DND-41 (cell line): ENCODE measurements at regions not wholly inside any gene's neighbourhood (a gene's known extent, or its start where the extent isn't known, plus 50 kb on each side); places are given as distances from the start of the nearest gene placed in this dataset.
"Not testable (repeated sequence)": the region's sequence is repeated elsewhere in the genome, so short reads cannot be mapped to it uniquely, and the experiment has no call there.

Experiments used
- ATAC-seq: fragments of 200-7000 bp; cut with Tn5 transposase; 3 replicates; pipeline ENCODE4 v1.9.1; 2021; ENCODE audit warnings: low read depth; ENCODE audit not compliant: insufficient read depth
- DNase-seq: peaks from one replicate; pipeline ENCODE4 v3.0.0-alpha.2; 2020
- H2AFZ ChIP-seq: 2 replicates; pipeline ENCODE4 v1.6.0; 2012; ENCODE audit warnings: low read depth, low read length
- H3K27ac ChIP-seq: 2 replicates; pipeline ENCODE4 v1.5.1; 2012; ENCODE audit warnings: low read length, inconsistent platforms
- H3K27me3 ChIP-seq: fragments of 200-600 bp; sonication (generic); 2 replicates; pipeline ENCODE4 v1.6.0; 2012; ENCODE audit warnings: low read length, mild to moderate bottlenecking, inconsistent platforms; ENCODE audit not compliant: insufficient read depth, poor library complexity
- H3K36me3 ChIP-seq: 2 replicates; pipeline ENCODE4 v1.5.1; 2012; ENCODE audit warnings: low read length, inconsistent platforms; ENCODE audit not compliant: insufficient read depth
- H3K4me1 ChIP-seq: 2 replicates; pipeline ENCODE4 v1.5.1; 2012; ENCODE audit warnings: mild to moderate bottlenecking, low read length; ENCODE audit not compliant: insufficient read depth
- H3K4me2 ChIP-seq: 2 replicates; pipeline ENCODE4 v1.6.0; 2012; ENCODE audit warnings: mild to moderate bottlenecking, moderate library complexity, low read length, inconsistent platforms; ENCODE audit not compliant: insufficient read depth
- H3K4me3 ChIP-seq, 2 experiments: fragments of 200-600 bp in 1 of 2; shearing (Covaris generic) in 1 of 2; 2 replicates each; pipeline ENCODE4 v1.5.1; 2012 to 2016; ENCODE audit warnings: inconsistent platforms in 2 of 2, low read length in 2 of 2, mild to moderate bottlenecking in 2 of 2, low read depth in 1 of 2, moderate library complexity in 1 of 2
- H3K79me2 ChIP-seq: 2 replicates; pipeline ENCODE4 v1.6.0; 2012; ENCODE audit warnings: low read length, inconsistent platforms; ENCODE audit not compliant: insufficient read depth
- H3K9ac ChIP-seq: 2 replicates; pipeline ENCODE4 v1.6.0; 2012; ENCODE audit warnings: low read depth, mild to moderate bottlenecking, inconsistent platforms, low read length, moderate library complexity
- H3K9me3 ChIP-seq: 2 replicates; pipeline ENCODE4 v1.5.1; 2012; ENCODE audit warnings: low read length, moderate library complexity, mild to moderate bottlenecking, inconsistent platforms; ENCODE audit not compliant: insufficient read depth, severe bottlenecking
- H4K20me1 ChIP-seq: 2 replicates; pipeline ENCODE4 v1.6.0; 2012; ENCODE audit warnings: low read length; ENCODE audit not compliant: insufficient read depth
- EZH2 ChIP-seq: IDR thresholded peaks from 3 replicates; pipeline ENCODE4 v1.6.1; 2012; ENCODE audit warnings: borderline replicate concordance, low read depth, mild to moderate bottlenecking, moderate library complexity, low read length, inconsistent platforms; ENCODE audit not compliant: severe bottlenecking
- TF ChIP-seq, protein P1 (sequence below): IDR thresholded peaks from 2 replicates; pipeline ENCODE4 v1.5.1; 2012; ENCODE audit warnings: borderline replicate concordance, low read length, moderate library complexity, mild to moderate bottlenecking; ENCODE audit not compliant: poor library complexity, severe bottlenecking; ENCODE audit errors: extremely low read depth

DNA sequence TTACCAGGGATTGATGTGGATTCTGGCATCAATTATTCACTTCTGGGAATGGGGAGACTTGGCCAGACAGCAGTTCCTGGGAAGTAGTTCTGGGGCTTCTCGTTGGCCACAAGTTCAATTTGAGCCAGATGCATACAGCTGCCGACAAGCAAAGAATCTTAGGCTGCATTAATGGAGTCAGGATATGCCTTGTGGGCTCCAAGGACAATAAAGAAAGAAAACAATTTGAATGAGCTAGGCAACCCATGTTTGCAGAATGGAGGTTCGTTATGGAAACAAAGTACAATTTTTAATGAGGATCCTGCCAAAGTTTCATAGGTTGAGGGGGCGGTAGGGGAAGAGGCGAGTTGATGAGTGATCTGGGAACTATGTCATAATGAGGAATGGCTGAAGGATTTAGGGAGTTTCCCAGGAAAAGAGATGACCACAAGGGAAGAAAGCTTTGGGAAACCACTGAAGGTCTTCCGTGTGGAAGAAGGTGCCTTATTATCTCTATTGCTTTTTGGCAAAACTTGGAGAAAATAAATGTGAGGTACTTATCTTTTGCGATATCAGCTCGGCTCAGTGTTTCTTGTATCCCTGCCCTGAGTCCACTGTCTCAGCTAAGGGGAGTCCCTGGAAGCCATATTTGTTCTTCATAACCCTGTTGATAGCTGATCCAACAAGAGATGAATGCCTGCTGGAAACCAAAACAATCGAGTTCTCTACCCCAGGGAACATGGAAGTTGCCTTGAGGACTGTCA, 181.0 kb upstream of the ZNF217 start:
- Histone ChIP-seq H3K4me2 (no peak overlapping the region), H3K36me3 (no peaks in the 10 kb centered on the region), H3K27me3 (no peaks in the 10 kb centered on the region), H2AFZ (no peak overlapping the region), H3K79me2 (no peaks in the 10 kb centered on the region), H4K20me1 (no peaks in the 10 kb centered on the region), H3K9ac (no peak overlapping the region), H3K4me3 (no peak overlapping the region), H3K27ac (no peak overlapping the region), H3K9me3 (no peaks in the 10 kb centered on the region), H3K4me1 (no peaks in the 10 kb centered on the region)
- no peak for DNase-seq
- TF ChIP-seq, protein P1, sequence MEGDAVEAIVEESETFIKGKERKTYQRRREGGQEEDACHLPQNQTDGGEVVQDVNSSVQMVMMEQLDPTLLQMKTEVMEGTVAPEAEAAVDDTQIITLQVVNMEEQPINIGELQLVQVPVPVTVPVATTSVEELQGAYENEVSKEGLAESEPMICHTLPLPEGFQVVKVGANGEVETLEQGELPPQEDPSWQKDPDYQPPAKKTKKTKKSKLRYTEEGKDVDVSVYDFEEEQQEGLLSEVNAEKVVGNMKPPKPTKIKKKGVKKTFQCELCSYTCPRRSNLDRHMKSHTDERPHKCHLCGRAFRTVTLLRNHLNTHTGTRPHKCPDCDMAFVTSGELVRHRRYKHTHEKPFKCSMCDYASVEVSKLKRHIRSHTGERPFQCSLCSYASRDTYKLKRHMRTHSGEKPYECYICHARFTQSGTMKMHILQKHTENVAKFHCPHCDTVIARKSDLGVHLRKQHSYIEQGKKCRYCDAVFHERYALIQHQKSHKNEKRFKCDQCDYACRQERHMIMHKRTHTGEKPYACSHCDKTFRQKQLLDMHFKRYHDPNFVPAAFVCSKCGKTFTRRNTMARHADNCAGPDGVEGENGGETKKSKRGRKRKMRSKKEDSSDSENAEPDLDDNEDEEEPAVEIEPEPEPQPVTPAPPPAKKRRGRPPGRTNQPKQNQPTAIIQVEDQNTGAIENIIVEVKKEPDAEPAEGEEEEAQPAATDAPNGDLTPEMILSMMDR = no peak
- no peak for TF ChIP-seq EZH2
- no peak for ATAC-seq

DNA sequence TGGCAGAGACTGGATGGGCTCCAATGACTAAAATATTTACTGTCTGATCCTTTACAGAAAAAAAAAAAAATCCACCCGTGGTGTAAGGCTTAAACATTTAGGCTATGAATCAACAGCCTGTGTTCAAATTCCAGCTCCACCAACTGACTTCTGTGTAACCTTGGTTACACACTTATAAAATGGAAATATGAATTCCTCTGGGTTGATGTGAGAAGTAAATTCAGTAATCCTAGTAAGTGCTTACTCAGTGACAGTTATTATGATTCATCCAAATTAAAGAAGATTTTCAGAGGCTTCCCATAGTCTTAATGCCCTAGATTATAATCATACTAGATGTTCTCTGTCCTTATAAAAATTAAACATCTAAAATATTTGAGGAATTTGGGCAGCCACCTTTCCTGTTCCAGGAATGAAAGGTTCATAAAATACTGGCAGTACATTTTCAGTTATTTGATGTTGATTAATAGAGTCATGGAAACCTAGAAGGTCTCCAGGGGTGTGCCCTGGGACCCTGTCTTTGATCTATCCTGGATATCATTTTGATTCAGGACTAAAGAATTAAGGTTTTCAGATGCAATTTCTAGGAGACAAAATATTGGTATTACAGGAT, 180.3 kb upstream of the ZNF217 start:
- no peak for ATAC-seq
- H4K20me1 ChIP-seq = no peaks in the 10 kb centered on the region
- H3K4me3 ChIP-seq = no peak overlapping the region

DNA sequence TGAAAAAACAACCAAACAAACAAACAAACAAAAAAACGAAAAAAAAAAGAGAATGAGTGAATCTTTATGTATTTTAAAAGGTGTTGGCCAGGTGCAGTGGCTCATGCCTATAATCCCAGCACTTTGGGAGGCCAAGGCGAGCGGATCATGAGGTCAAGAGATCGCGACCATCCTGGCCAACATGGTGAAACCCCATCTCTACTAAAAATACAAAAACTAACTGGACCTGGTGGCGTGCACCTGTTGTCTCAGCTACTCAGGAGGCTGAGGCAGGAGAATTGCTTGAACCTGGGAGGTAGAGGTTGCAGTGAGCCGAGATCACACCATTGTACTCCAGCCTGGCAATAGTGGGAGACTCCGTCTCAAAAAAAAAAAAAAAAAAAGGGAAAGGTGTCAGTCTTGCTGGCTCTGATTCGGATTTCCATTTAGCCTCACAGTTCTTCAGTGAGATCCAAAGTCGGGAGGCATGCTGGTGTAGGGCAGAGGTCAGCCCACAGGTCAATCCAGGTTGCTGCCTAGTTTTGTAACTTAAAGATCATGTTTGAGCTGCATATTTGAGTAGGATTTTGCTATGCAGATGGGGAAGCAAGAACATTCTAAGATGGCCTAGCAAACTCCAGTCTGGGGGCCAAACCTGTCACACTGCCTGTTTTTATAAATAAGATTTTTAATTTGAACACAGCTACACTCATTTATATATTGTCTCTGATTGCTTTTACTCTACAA, 179.6 kb upstream of the ZNF217 start:
- H2AFZ ChIP-seq, ATAC-seq, H3K79me2 ChIP-seq, H3K9me3 ChIP-seq, H3K4me3 ChIP-seq, H4K20me1 ChIP-seq, H3K4me1 ChIP-seq, H3K27me3 ChIP-seq, H3K36me3 ChIP-seq, DNase-seq, H3K4me2 ChIP-seq, H3K27ac ChIP-seq, H3K9ac ChIP-seq: not testable (repeated sequence)

More for the DNA sequence above, 180.3 kb upstream of the ZNF217 start:
- Histone ChIP-seq H3K4me1 (no peaks in the 10 kb centered on the region), H2AFZ (no peak overlapping the region), H3K9ac (no peak overlapping the region), H3K27ac (no peak overlapping the region), H3K9me3 (no peaks in the 10 kb centered on the region), H3K79me2 (no peaks in the 10 kb centered on the region), H3K36me3 (no peaks in the 10 kb centered on the region), H3K4me2 (no peak overlapping the region), H3K27me3 (no peaks in the 10 kb centered on the region)
- no peak for DNase-seq
- TF ChIP-seq, protein P1 = no peak
- no peak for TF ChIP-seq EZH2

DNA sequence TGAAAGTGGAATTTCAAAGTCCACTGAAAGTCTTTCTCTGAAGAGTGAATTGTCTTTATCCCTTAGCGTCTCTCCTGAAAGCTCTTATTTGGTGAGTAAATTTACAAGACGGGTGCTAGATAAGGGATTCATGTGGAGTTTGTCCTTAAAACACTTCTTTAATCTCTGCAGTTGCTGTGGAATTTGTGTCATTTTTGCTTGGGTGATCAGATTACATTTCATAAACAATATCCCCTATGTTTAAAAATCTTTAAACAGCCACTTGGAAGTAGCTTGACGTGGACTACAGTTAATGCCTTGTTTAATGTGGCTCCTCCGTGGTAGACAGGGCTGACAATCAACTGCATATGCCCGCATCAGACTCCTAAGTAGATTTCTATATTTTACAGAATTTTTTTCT, 175.4 kb upstream of the ZNF217 start:
- no peaks in the 10 kb centered on the region for H3K27me3 ChIP-seq
- TF ChIP-seq, protein P1 = no peak
- H3K79me2 ChIP-seq = no peaks in the 10 kb centered on the region
- no peak overlapping the region for H3K27ac ChIP-seq
- no peaks in the 10 kb centered on the region for H3K36me3 ChIP-seq
- H3K4me2 ChIP-seq = no peak overlapping the region
- H3K4me1 ChIP-seq = peaks cover 5% of the 10 kb centered on the region; the same call in 1 of the 2 replicates
- no peaks in the 10 kb centered on the region for H3K9me3 ChIP-seq
- no peak overlapping the region for H3K4me3 ChIP-seq
- H4K20me1 ChIP-seq = no peaks in the 10 kb centered on the region
- DNase-seq (no peak), ATAC-seq (no peak)
- H3K9ac ChIP-seq = no peak overlapping the region
- H2AFZ ChIP-seq = no peak overlapping the region
